ENCODE measurements at regions not wholly inside any gene's neighbourhood (a gene's known extent, or its start where the extent isn't known, plus 50 kb on each side); places are given as distances from the start of the nearest gene placed in this dataset.
"Not testable (repeated sequence)": the region's sequence is repeated elsewhere in the genome, so short reads cannot be mapped to it uniquely, and the experiment has no call there.

DNA sequence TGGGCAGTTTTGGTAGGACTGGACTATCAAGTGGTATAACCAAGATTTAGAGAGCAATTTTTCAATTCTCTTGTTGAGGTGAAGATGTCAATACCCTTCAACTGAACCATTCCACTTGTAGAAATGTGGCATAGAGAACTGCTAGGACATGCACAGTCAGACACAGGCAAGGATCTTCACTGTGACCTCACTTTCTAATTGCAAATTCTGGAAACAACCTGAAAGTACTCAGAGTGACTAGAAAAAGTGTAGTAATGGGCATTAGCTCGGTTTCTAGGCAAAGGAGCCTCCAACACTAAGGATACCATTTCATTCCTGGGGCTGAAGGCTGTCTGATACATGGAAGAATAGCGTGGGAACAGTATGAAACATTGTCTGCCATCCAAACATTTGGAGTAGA is 433.0 kb upstream of the RUNX1 start:
- no peak for DNase-seq

DNA sequence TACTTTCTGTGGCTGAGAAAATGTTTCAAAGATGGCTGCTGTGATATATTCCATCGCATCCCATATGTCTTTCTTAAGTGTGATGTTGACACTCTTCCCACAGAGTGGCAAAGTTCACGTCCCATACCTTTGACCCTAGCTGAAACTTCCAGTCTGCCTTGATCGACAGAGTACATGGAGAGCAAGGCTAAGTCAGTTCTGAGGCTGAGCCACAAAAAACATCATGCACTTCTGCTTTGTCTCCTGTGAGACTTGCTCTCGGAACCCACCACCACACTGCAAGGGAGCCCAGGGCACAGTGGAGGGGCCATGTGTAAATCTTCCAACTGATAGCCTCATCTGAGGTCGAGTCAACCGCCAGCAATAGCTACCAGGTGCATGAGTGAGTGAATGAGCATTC is 431.9 kb upstream of the RUNX1 start:
- DNase-seq: no peak

DNA sequence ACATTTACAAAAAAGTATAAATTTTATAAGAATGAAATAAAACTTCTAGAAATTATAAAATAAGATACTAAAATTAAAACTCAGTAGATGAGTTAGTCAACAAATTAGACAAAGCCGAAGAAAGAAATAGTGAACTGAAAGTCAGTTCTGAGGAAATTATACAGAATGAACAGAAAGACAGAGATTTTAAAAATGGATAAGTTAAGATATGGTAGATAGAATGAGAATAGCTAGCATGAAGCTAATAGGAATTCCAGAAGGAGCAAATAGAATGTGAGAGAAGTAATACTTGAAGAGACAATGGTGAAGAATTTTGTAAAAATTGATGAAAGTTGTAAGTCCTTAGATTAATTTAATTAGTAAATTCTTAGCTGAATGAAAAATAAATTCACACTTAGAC is 430.4 kb upstream of the RUNX1 start:
- no peak for DNase-seq

DNA sequence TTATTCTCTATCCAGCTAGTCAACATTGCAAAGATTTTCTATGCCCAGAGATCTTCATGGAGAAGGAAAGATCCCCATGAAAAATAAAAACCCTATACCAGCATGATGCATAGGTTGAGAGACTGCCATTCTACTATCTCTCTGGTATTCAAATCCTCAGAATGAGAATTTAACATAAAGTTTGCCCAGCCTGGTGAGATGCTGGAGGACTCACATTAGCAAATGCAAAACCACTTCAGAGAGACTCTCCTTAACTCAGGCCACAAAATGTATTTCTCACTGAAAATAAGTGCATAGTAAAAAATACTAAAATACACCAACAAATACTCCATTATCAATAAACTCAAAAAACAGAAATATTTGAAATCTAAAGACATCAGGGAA is 430.0 kb upstream of the RUNX1 start:
- DNase-seq: no peak

DNA sequence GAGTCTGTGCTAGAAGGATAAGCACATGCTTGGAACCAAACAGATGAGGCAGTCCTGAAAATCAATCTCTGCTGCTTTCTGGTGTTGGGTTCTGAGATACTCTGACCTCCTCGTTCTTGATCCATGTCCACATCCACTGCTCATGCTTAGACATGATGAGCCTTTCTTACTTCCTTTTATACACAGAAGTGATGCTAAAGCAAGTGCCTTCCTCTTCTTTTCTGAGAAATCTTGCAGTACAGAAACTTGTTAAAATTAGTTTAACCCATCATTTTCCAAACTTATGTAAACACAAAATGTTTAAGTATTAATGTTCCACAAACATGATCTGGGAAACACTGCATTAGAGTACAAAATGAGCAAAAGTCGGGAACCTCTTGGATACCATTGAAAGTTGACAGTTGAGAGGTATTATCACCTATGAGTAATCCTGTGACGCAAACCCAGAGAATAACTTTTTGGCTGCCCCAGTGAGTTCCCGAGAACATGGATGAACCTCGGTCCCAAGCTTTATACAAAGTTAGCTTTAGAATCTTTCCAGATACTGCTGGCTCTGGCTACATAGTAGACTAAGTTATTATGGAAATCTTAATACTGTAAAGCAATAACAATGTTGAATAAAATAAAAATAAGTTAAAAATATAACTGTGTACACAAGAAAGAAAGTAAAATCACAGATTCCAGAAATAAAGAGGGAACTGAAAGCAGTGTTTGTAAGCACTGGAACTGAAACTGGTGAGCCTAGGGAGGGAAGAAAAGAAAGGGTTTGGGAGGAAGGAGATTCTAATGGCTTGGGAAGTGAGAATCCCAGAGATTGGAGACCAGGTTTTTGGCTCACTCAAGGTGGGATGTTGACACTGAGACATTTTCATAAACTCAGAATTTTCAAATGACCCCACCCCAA is 429.3 kb upstream of the RUNX1 start:
- no peak for DNase-seq

DNA sequence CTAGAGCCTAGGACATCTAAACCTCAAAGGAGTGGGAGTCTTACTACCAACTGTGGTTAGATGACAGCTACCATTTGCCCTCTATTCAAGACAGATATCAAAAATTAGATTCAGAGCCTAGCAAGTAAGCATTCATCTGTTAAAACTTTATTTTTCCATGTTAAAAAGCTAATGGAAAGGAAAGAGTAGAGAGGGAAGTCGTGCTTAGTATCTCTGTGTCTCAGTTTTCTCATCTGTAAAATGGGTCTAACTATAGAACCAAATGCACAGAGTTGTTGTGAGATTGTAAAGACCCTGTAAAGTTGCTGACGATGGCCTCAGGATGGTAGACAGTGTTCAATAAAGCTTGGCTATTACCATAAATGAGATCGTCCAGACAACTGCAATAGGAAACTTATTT is 428.5 kb upstream of the RUNX1 start:
- no peak for DNase-seq

DNA sequence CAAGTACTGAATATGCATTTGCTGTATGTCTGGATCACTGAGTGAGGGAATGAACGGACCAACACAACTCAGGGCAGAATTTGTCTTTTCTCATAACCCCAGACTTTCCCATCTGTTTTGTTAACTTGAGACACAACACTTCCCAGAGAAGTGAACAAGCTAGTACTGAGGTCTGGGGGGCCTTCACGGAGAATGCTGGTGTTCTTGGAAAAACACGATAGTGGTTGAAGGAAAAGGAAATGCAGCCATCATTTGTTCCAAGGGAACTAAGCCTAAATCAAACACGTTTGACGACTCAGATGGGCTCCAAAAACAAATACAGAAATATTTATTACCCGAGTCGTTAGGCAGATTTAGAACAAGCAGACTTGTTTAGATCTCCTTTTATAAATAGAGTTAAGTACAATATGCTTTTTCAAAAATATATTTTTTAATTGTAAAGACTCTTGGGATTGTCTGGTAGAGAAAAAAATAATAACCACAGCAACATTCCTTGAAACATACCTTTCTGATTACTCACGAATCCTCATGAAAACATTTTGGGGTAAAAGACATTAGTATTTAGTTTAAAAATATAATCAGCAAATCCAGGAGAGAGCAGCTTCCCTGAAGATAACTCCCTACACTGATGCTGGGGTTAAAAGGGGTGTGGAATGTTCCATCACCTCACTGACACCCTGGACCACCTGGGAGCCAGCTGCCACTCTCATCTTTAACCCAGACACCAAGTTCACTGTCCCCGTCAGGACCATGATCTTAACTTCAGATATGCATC is 427.7 kb upstream of the RUNX1 start:
- DNase-seq: no peak

DNA sequence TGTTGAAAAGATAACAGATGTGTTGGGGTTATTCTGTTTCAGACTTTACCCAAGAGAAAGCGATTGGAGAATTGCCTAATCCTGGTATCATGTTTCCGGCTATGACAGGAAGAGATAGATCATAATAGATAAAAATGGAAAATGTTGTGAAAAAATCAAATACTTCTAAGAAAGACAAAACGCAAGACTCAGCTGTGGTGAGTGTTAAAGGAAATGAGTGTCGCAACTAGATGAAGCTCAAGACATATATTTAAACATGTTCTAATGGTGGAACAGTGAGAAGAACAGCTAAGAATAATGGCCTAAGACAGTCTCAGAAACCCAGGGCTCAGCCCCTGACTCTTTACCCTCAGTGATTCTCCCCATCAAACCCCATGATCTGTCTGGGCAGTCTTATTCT is 426.7 kb upstream of the RUNX1 start:
- no peak for DNase-seq

DNA sequence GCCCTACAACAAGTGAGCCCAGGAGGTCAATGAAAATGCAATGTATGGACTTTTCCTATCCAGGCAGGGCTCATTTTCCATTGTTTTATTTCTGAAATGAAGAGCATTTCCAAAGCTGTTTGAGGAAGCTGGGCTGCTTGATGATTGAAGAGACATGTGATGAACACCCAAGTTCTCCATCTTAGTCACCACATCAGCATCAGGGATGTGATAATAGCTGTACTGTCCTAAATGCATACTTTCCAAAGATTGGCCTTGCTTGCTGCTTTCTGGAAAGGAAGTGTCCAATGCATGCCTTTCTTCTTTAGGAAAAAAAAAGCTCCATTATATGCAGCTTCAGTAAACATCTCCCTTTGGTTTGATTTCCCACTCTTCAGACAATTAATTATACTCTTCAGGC is 425.9 kb upstream of the RUNX1 start:
- no peak for DNase-seq

DNA sequence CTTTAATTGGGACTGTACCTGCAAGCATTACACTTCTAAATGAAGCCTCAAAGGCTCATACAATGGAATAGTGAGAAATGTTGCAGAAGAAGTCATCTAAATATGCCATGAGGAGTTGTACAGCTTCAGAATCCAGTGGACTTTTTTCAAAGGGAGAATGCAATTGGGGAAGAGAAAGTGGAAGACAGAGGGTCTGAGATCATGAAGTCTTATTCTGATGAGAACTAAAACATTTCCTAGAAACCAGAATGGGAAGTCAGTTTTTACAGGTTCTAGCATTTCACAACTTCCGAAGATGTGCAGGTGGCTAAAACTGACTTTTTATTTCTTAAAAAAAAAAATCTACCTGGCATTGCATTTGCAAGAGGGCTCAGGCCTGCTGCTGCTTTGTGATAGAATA is 424.4 kb upstream of the RUNX1 start:
- DNase-seq: no peak

DNA sequence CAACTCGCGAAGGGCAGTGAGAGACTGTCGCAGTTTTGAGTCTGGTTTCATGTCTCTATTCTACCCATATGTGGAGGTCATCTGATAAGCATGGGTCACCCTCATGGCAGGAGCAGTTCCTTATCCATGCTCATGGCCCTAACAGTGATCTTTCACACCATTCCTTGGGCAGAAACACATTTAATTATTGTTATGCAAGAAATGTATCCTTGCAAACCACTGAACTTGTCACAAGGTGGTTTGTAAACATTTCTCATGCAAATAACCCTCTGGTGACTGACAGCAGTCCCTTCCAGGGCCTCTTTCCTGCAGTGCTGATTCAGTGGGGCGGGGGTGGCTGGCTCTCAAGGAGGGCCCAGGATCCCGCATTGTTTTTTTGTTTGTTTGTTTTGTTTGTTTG is 421.4 kb upstream of the RUNX1 start:
- no peak for DNase-seq

DNA sequence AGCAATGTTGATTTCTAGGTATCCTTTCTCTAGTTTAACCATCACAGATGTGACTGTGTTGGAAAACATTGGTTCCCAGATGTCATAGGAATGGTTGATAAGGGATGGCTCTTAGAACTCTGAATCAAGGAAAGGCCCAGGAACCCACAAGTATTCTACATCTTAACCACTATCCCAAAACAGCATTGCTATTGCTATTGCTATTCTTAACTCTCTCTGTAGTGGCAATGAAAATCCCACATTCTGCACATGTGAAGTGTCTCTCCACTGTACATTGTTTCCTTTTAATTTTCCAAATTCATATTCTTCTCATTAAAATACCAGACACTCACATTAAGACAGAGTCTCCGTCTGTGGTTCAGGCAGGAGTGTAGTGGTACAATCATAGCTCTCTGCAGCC is 420.4 kb upstream of the RUNX1 start:
- DNase-seq: no peak

DNA sequence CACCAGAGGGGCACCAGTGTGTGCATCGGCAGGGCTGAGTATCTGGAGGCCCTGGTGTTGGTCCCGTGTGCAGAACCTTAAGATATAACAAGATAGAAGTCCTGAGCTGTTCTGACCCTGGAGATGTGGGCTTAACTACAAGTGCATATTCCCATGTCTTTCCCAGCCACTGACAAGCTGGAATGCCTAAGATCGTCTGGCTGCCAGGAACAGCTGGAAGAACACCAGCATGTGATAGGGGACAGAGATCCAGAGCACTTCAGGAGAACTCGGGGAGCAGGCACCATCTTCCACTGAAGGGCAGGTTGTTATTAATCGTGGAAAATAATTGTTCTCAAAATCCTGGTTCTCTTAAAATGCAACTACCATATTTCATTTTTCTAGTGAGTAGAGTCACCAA is 419.9 kb upstream of the RUNX1 start:
- no peak for DNase-seq

DNA sequence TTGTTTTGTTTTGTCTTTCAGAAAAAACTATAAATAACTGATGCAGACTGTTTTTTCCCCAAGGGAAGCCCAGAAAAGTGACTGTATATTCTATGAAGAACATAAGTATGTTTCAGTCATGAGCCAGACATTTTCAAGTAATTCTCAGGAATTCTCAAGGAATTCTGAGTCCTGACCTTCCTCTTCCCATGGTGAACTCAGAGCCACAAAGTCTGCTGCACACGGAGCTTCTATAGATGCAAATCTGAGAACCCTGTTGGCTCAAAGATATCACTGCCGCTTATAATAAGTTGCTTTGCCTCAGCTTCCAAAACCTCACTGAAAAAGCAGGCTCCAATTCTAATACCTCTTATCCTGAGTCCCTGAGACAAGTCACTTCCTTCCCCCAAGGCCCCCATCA is 418.5 kb upstream of the RUNX1 start:
- no peak for DNase-seq

DNA sequence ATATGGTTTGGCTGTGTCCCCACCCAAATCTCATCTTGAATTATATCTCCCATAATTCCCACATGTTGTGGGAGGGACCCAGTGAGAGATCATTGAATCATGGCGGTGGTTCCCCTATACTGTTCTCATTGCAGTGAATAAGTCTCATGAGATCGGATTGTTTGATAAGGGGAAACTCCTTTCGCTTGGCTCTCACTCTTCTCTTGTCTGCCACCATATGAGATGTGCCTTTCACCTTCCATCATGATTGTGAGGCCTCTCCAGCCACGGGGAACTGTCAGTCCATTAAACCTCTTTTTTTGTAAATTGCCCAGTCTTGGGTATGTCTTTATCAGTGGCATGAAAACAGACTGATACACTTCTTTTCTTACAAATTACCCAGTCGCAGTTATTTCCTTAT is 417.6 kb upstream of the RUNX1 start:
- DNase-seq: not testable (repeated sequence)

DNA sequence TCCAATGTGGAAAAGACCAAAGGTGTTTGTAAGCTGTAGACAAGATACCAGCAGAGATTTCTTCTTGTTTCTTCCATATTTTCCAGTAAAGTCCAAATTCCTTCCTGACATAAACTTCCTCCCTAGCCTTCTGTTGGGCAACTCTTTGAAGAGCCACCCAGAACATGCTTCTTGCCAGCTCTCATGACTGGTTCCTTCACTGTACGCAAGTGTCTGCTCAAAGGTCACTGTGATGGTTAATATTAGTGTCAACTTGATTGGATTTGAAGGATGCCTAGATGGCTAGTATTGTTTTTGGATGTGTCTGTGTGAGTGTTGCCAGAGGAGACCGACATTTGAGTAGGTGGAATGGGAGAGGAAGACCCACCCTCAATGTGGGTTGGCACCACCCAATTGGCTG is 416.6 kb upstream of the RUNX1 start:
- no peak for DNase-seq

DNA sequence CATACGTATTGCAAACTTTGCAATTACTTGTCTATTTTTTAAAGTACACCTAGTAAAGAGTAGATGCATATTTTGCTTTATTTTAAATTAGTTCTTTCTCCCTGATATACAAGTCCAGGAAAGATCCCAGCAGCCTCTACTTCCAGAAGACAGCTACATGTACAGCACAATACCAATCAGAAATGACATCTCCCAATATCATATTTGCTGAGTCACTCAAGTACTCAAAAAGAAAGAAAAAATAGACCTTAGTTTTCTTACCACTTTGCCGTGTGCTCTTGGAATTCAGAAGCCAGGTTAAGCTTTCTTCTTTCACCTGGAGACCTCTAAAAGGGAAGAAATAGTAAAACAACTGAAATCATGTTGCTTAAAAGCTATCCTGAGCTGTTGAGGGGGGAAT is 412.6 kb upstream of the RUNX1 start:
- no peak for DNase-seq

DNA sequence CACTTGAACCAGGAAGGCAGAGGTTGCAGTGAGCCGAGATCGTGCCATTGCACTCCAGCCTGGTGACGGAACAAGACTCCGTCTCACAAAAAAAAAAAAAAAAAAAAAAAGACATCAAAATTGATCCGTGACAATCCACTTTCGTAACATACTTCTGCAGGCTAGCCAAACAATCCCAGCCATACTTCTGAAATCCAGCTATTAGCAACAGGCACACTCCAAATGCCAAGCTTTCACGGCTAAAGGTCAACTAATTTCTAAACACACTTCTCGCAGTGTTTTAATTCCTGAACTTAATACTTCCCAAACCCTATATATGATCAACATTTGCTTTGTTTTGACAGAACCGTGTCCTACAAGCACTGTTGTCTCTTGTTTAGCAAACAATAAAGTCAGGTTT is 411.3 kb upstream of the RUNX1 start:
- DNase-seq: no peak

DNA sequence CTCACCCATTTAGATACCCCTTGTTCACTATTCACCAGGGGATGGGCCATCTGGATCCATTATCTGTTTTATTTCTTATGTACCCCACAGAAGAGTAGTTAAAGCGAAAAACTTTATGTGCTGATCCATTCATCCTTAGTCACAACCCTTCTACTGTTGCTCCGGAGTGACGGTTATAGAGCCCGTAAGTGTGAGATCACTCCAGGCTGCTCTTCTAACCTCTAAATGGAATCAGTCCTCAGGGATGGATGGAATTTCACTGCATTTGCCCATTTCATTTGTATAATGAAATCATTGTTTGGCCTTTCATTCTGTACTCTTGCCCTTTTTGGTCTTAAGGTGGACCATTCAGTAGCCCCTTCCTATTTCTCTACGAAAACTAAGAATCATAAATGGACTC is 409.3 kb upstream of the RUNX1 start:
- no peak for DNase-seq

DNA sequence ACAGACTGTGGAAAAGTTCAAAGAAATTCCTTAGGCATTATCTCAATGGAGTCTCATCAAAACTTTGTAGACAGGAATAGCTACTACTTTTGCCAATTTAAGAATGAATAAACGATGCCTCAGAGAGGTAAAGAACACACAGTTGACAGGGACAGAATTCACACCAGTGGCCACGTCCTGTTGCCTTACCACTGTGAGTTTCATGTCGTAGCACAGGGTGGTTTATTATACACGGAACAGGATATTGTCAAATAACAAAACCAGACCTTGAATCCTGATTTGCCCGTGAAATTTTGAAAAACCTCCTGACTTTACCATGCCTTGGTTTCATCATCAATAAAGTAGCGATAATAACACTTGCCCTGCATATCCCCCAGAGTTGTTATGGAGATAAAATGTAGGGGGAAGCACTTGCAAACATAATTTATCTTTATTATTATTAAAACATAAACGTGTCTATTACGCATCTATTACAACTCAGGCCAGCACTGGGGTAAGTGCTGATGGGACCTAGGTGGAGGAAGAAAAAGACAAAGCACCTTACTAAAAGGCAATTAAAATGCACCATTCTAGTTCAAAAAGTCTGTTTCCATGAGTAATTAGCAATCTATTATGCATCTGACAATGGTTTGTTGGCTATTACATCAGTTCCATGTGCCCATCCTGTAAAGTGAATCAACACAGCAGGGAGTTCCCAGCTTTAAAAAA is 408.1 kb upstream of the RUNX1 start:
- DNase-seq: no peak

DNA sequence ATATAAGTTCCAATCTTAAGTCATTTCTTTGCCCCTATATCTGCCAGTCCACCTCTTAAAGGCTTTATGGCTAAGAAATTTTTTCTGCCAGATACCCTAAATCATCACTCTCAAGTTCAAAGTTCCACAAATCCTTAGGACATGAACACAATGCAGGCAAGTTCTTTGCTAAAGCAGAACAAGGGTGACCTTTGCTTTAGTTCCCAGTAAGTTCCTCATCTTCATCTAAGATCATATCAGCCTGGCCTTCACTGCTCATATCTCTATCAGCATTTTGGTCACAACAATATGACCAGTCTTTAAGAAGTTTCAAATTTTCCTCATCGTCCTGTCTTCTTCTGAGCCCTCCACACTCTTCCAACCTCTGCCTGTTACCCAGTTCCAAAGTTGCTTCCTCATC is 402.2 kb upstream of the RUNX1 start:
- DNase-seq: no peak

DNA sequence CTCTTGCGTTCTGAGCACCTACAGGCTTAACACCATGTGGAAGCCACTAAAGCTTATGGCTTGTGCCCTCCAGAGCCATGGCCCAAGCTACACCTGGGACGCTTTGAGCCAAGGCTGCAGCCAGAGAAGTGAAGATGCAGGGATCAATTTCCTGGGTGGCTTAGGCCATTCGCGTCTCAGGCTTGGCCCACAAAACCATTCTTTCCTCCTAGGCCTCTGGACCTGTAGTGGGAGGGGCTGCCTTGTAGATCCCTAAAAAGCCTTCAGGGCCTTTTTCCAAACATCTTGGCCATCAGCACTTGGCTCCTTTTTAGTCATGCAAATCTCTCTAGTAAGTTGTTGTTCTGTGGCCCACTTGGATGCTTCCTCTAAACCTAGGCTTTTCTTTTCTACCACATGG is 401.7 kb upstream of the RUNX1 start:
- DNase-seq: no peak

DNA sequence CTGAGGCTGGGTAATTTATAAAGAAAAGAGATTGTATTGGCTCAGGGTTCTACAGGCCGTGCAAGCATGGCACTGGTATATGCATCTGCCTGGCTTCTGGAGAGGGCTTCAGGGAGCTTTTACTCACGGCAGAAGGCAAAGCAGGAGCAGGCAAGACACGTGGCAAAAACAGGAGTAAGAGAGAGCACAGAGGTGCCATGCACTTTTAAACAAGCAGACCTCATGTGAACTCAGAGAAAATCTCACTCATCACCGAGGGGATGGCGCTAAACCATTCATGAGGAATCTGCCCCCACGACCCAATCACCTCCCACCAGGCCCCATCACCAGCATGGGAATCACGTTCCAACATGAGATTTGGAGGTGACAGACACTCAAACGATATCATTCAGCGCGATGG is 400.7 kb upstream of the RUNX1 start:
- DNase-seq: no peak

Measured in NCI-H446 (cell line).